Caco-2 (cell line): ENCODE measurements at regions not wholly inside any gene's neighbourhood (a gene's known extent, or its start where the extent isn't known, plus 50 kb on each side); places are given as distances from the start of the nearest gene placed in this dataset.

ENCODE experiments used
- BruUV-seq: library from RNA; stranded (reverse); fragments of 400-500 nt; replicated peaks from 2 replicates; lab custom pipeline; 2021; lab: Mats Ljungman, UMichigan
- CTCF ChIA-PET: fragments of 300-600 bp; sonication (Branson Sonifier 250); formaldehyde crosslinking; loops from one replicate; lab custom pipeline; 2022; ENCODE audit warnings: antibody characterized with exemption; lab: Charles Lee
- POLR2A ChIA-PET: fragments of 300-600 bp; sonication (Branson Sonifier 250); formaldehyde crosslinking; loops from one replicate; lab custom pipeline; 2022; ENCODE audit warnings: antibody characterized with exemption; lab: Charles Lee
- DNase-seq, 2 experiments: peaks; one replicate each; pipeline versions ENCODE4 v3.0.0 to v3.0.0-alpha.2; 2020 to 2022
- H3K27me3 ChIP-seq: replicated peaks from 2 replicates; pipeline ENCODE4 v1.6.0; 2011; ENCODE audit warnings: low read length; ENCODE audit not compliant: control insufficient read depth, insufficient read depth
- H3K36me3 ChIP-seq: 2 replicates; pipeline ENCODE4 v1.5.1; 2011; ENCODE audit warnings: low read length; ENCODE audit not compliant: control insufficient read depth, insufficient read depth
- H3K4me1 ChIP-seq: fragments of 250-450 bp; sonication (Bioruptor Pico); 2 replicates; pipeline ENCODE4 v1.5.1; 2020; ENCODE audit warnings: mild to moderate bottlenecking
- H3K4me3 ChIP-seq: 2 replicates; pipeline ENCODE4 v1.5.1; 2011; ENCODE audit warnings: low read depth, mild to moderate bottlenecking, control low read depth, low read length
- H3K9me3 ChIP-seq: fragments of 250-450 bp; sonication (Bioruptor Pico); 2 replicates; pipeline ENCODE4 v1.5.1; 2020; ENCODE audit warnings: mild to moderate bottlenecking, moderate library complexity
- H3K27ac Mint-ChIP-seq: one replicate; pipeline ENCODE4 v1.8.0; 2022; ENCODE audit warnings: mixed read lengths; ENCODE audit not compliant: unreplicated experiment
- H3K27me3 Mint-ChIP-seq: one replicate; pipeline ENCODE4 v1.8.0; 2022; ENCODE audit warnings: mixed read lengths; ENCODE audit not compliant: insufficient read depth, unreplicated experiment
- H3K36me3 Mint-ChIP-seq: one replicate; pipeline ENCODE4 v1.8.0; 2022; ENCODE audit warnings: mild to moderate bottlenecking, mixed read lengths; ENCODE audit not compliant: insufficient read depth, unreplicated experiment
- H3K4me1 Mint-ChIP-seq: one replicate; pipeline ENCODE4 v1.8.0; 2022; ENCODE audit warnings: low read depth, mixed read lengths; ENCODE audit not compliant: unreplicated experiment
- H3K4me3 Mint-ChIP-seq: one replicate; pipeline ENCODE4 v1.8.0; 2022; ENCODE audit warnings: mild to moderate bottlenecking, moderate library complexity, mixed read lengths; ENCODE audit not compliant: unreplicated experiment
- H3K9me3 Mint-ChIP-seq: one replicate; pipeline ENCODE4 v1.8.0; 2022; ENCODE audit warnings: mixed read lengths; ENCODE audit not compliant: unreplicated experiment
- CTCF ChIP-seq, 2 experiments: fragments of 200-600 bp in 1 of 2; IDR thresholded peaks; 1 replicate in 1 of 2; 2 replicates in 1 of 2; pipeline versions ENCODE4 v1.5.1 to v1.8.0; 2011 to 2022; ENCODE audit warnings: antibody characterized with exemption in 1 of 2, control low read depth in 1 of 2, inconsistent platforms in 1 of 2, low read depth in 1 of 2, low read length in 1 of 2, mild to moderate bottlenecking in 1 of 2, moderate library complexity in 1 of 2; ENCODE audit not compliant: insufficient read depth in 1 of 2, severe bottlenecking in 1 of 2, unreplicated experiment in 1 of 2
- intact Hi-C: fragments of 100-400 bp; cut with micrococcal nuclease; formaldehyde crosslinking; loops from one replicate; pipeline ENCODE4 v1.10.0; 2022; ENCODE audit not compliant: unreplicated experiment

GRCh38 chr3:40976241-40976640 is 223.1 kb upstream of the CTNNB1 start:
- Mint-ChIP-seq H3K27me3 (no peaks in the 10 kb centered on the region), H3K27ac (no peak overlapping the region), H3K4me1 (peaks cover 19% of the 10 kb centered on the region), H3K4me3 (no peak overlapping the region), H3K9me3 (peaks cover 7% of the 10 kb centered on the region), H3K36me3 (no peaks in the 10 kb centered on the region)
- TF ChIP-seq CTCF (IDR thresholded peaks at IDR 0.05; ENCODE audit: insufficient read depth in 1 of 2, low read depth in 1 of 2, low read length in 1 of 2, severe bottlenecking in 1 of 2, unreplicated experiment in 1 of 2): no peak
- Histone ChIP-seq H3K36me3 (no peaks in the 10 kb centered on the region), H3K4me3 (no peak overlapping the region), H3K4me1 (peaks cover 11% of the 10 kb centered on the region), H3K27me3 (no peaks in the 10 kb centered on the region), H3K9me3 (no peaks in the 10 kb centered on the region)
- no TSS peak for BruUV-seq
- intact Hi-C loops: no loop called here
- ChIA-PET CTCF (no interaction called here), POLR2A (no interaction called here)
- no peak for DNase-seq

GRCh38 chr3:40978442-40978841 is 220.9 kb upstream of the CTNNB1 start:
- no TSS peak for BruUV-seq
- no peak for TF ChIP-seq CTCF (IDR thresholded peaks at IDR 0.05; ENCODE audit: insufficient read depth in 1 of 2, low read depth in 1 of 2, low read length in 1 of 2, severe bottlenecking in 1 of 2, unreplicated experiment in 1 of 2)
- no peaks in the 10 kb centered on the region for H3K27me3 Mint-ChIP-seq
- H3K36me3 Mint-ChIP-seq: no peaks in the 10 kb centered on the region
- Histone ChIP-seq H3K27me3 (no peaks in the 10 kb centered on the region), H3K9me3 (no peaks in the 10 kb centered on the region), H3K4me1 (no peaks in the 10 kb centered on the region), H3K36me3 (no peaks in the 10 kb centered on the region), H3K4me3 (no peak overlapping the region)
- H3K27ac Mint-ChIP-seq: no peak overlapping the region
- POLR2A ChIA-PET: no interaction called here
- peaks cover 6% of the 10 kb centered on the region for H3K4me1 Mint-ChIP-seq
- H3K9me3 Mint-ChIP-seq: peaks cover 7% of the 10 kb centered on the region
- CTCF ChIA-PET: no interaction called here
- intact Hi-C loops: no loop called here
- no peak for DNase-seq
- H3K4me3 Mint-ChIP-seq: no peak overlapping the region

GRCh38 chr3:40979962-40980361 is 219.3 kb upstream of the CTNNB1 start:
- Mint-ChIP-seq H3K27me3 (no peaks in the 10 kb centered on the region), H3K4me1 (peaks cover 5% of the 10 kb centered on the region), H3K4me3 (no peak overlapping the region), H3K36me3 (no peaks in the 10 kb centered on the region), H3K9me3 (peaks cover 9% of the 10 kb centered on the region), H3K27ac (no peak overlapping the region)
- peaks cover 2% of the 10 kb centered on the region; the same call in 1 of the 2 replicates for H3K4me1 ChIP-seq
- no peaks in the 10 kb centered on the region for H3K9me3 ChIP-seq
- no peak for TF ChIP-seq CTCF (IDR thresholded peaks at IDR 0.05; ENCODE audit: insufficient read depth in 1 of 2, low read depth in 1 of 2, low read length in 1 of 2, severe bottlenecking in 1 of 2, unreplicated experiment in 1 of 2)
- ChIA-PET POLR2A (no interaction called here), CTCF (no interaction called here)
- DNase-seq: no peak
- BruUV-seq: no TSS peak
- no peaks in the 10 kb centered on the region for H3K27me3 ChIP-seq
- H3K36me3 ChIP-seq: no peaks in the 10 kb centered on the region
- H3K4me3 ChIP-seq: no peak overlapping the region
- intact Hi-C loops: no loop called here
